Ishikawa (cell line): ENCODE measurements at regions not wholly inside any gene's neighbourhood (a gene's known extent, or its start where the extent isn't known, plus 50 kb on each side); places are given as distances from the start of the nearest gene placed in this dataset.

Experiments used
- CEBPB ChIP-seq: IDR thresholded peaks from 2 replicates; pipeline ENCODE4 v1.6.1; 2012
- CREB1 ChIP-seq: IDR thresholded peaks from 2 replicates; pipeline ENCODE4 v1.6.1; 2012; ENCODE audit warnings: low read depth
- EGR1 ChIP-seq: IDR thresholded peaks from 2 replicates; pipeline ENCODE4 v1.6.1; 2012
- EP300 ChIP-seq: IDR thresholded peaks from 2 replicates; pipeline ENCODE4 v1.6.1; 2012; ENCODE audit warnings: borderline replicate concordance
- FOXM1 ChIP-seq: IDR thresholded peaks from 2 replicates; pipeline ENCODE4 v1.6.1; 2012; ENCODE audit warnings: low read depth, borderline replicate concordance
- MAX ChIP-seq: IDR thresholded peaks from 2 replicates; pipeline ENCODE4 v1.6.1; 2012
- NFIC ChIP-seq: IDR thresholded peaks from 2 replicates; pipeline ENCODE4 v1.6.1; 2012
- RAD21 ChIP-seq: IDR thresholded peaks from 2 replicates; pipeline ENCODE4 v1.6.1; 2012; ENCODE audit warnings: low read depth
- REST ChIP-seq: IDR thresholded peaks from 2 replicates; pipeline ENCODE4 v1.6.1; 2012; ENCODE audit warnings: low read depth, mild to moderate bottlenecking
- TAF1 ChIP-seq: IDR thresholded peaks from 2 replicates; pipeline ENCODE4 v1.6.1; 2012; ENCODE audit warnings: low read depth, mild to moderate bottlenecking
- YY1 ChIP-seq: IDR thresholded peaks from 2 replicates; pipeline ENCODE4 v1.6.1; 2012; ENCODE audit warnings: low read depth
- TF ChIP-seq, protein P1 (sequence below): IDR thresholded peaks from 2 replicates; pipeline ENCODE4 v1.6.1; 2012

DNA sequence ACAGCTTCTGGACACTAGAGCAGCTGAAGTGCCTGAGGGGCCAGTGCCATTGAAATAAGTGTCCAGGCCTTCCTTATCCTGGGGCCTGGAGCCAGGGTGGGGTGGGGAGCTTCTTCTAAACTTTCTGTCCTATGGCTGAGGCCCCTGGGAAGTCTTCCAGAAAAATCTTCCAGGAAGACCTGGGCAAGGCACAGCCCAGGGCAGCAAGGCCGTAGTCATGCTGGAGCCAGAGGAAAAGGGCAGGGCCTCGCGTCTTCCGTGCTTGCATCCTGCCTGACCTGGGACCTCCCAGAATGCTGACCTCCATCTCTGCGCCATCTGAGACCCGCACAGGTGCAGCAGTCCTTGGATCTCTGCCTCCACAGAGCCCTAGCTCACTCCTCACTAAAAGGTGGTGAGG lies 96.7 kb upstream of the SLC44A3 start:
- TF ChIP-seq, protein P1, sequence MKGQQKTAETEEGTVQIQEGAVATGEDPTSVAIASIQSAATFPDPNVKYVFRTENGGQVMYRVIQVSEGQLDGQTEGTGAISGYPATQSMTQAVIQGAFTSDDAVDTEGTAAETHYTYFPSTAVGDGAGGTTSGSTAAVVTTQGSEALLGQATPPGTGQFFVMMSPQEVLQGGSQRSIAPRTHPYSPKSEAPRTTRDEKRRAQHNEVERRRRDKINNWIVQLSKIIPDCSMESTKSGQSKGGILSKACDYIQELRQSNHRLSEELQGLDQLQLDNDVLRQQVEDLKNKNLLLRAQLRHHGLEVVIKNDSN = no peak
- TF ChIP-seq TAF1 (no peak), FOXM1 (no peak), RAD21 (no peak), MAX (no peak), EGR1 (no peak), EP300 (no peak), YY1 (no peak), CEBPB (no peak), REST (no peak), CREB1 (no peak), NFIC (no peak)
